G401.6 (cell line): ENCODE measurements at regions not wholly inside any gene's neighbourhood (a gene's known extent, or its start where the extent isn't known, plus 50 kb on each side); places are given as distances from the start of the nearest gene placed in this dataset.
"Not testable (repeated sequence)": the region's sequence is repeated elsewhere in the genome, so short reads cannot be mapped to it uniquely, and the experiment has no call there.

ENCODE experiments used
- FAIRE-seq: peaks from 2 replicates; lab custom pipeline; 2012; peaks lifted over from hg19 to GRCh38; lab: Jason Lieb, UNC

DNA sequence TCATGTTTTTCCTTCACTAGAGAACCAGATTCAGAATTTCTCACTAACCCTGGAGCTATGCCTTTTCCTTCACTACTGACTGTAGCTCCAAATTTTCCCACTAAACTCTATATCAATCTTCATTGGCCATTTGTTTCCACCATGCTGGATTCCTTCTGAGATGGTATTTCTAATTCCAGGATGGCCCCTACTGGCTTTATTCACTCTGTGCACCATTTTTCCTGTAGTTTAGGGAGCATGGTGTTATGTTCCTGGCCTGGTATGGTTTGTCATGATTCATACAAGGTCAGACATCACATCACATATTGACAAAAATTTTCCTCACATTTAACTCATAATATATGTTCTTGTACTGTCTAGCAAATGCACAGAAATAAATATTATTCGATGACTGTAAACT, 229.2 kb upstream of the TFPI start:
- FAIRE-seq = no peak

- FAIRE-seq = not testable (repeated sequence)
Observed at GRCh38 chr2:187784138-187784537, 229.9 kb upstream of the TFPI start.

- no peak for FAIRE-seq
Observed at GRCh38 chr2:187799601-187800000, 245.4 kb upstream of the TFPI start.

DNA sequence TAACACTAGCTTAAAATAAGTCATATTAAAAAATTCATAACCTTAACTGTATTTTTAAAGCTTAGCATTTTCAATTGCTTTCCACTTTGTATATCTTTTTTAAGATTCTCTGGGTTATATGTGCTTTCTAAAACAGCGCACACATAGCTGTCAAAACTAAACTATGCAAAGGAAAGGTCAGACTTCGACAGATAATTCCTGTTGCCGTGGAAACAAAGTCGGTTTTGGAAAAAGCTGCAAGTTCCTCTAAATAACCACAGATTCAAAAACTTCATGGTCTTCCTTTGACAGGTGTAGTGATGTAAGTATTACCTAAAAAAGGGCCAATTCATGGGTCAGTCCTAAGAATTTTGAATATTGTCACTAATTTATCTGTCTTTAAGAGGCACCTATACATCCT, 249.6 kb upstream of the TFPI start:
- no peak for FAIRE-seq

GRCh38 chr2:187815113-187815512, 260.9 kb upstream of the TFPI start:
- FAIRE-seq = no peak

GRCh38 chr2:187819624-187820023, 265.4 kb upstream of the TFPI start:
- FAIRE-seq = no peak

- FAIRE-seq = no peak
Observed at GRCh38 chr2:187825108-187825507, 270.9 kb upstream of the TFPI start.

- FAIRE-seq = no peak
Observed at GRCh38 chr2:187826023-187826422, 271.8 kb upstream of the TFPI start.

DNA sequence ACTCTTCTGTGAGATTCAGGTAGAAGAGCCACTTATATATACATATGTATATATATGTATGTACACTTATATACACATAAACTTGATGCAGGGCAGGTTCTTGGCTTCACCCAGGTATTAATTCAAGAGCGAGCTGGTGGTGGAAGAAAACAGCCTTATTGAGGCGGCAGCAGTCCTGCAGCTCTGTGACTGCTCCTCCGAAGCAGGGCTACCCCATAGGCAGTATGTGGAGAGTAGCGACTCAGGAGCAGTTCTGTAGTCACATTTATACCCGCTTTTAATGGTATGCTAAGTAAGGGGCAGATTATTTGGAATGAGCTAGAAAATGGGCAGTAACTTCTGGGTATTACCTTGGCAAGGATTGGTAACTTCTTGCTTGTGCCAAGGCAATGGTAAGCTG, 280.6 kb upstream of the TFPI start:
- FAIRE-seq = no peak

DNA sequence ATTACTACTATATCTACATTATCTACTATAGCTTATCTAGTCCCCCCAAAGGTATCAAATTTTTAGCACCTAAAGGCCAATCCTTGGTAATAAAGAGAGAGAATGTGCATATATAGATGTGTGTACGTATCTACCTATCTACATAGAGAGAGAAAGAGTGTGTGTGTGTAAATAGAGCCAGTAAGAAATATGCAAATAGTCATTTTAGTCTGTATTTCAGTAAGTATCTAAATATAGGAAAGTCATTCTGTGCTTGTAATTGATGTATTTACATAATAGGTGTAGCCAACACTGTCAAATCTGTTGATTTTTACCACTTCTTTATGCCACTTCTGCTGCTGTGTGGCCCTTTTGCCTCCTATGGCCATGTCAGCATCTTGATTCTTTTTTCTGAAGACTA, 284.5 kb upstream of the TFPI start:
- FAIRE-seq = no peak

- no peak for FAIRE-seq
Observed at GRCh38 chr2:187842315-187842714, 288.1 kb upstream of the TFPI start.

DNA sequence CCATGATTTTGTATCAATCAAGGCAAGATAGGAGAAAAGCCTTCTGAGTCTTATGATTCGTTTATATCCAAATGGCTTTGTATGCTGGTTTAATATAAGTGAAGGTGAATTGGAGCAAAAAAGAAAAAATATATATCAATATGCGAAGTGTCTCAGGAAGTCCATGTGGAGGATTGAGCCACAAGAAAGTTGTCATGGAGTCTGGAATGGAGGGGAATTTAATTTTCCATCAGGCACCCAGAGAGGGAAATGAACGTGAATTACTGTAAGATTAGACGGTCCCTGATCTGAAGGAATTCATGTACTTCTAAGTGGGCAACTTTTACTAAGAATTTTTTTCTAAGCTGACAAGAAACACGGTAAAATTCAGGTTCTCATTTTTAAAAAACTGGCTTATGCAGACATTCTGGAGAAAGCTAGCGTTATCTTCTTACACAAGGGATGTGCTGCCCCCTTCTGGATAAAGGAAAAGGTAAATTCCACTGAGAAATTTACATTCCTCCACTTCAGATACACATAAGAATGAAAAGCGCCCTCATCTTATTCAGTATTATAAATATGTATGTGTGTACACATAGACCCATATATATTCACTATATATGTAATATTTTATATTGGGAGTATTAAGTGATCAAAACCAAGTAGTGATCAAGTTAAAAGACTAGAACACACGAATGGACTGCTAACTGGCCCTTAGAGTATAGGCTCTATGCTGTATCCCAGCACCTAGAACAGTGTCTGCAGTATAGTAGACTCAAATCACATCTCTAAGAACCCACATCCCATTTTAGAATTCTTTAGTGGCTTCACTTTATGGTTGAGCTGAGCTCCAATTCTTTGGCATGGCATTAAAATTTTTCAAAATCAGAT, 289.0 kb upstream of the TFPI start:
- peak; percentile 98 for FAIRE-seq

- no peak for FAIRE-seq
Observed at GRCh38 chr2:187847245-187848208, 293.3 kb upstream of the TFPI start.

- no peak for FAIRE-seq
Observed at GRCh38 chr2:187851955-187852561, 297.8 kb upstream of the TFPI start.

- FAIRE-seq = no peak
Observed at GRCh38 chr2:187853381-187853791, 299.2 kb upstream of the TFPI start.

- no peak for FAIRE-seq
Observed at GRCh38 chr2:187854801-187855200, 300.6 kb upstream of the TFPI start.

DNA sequence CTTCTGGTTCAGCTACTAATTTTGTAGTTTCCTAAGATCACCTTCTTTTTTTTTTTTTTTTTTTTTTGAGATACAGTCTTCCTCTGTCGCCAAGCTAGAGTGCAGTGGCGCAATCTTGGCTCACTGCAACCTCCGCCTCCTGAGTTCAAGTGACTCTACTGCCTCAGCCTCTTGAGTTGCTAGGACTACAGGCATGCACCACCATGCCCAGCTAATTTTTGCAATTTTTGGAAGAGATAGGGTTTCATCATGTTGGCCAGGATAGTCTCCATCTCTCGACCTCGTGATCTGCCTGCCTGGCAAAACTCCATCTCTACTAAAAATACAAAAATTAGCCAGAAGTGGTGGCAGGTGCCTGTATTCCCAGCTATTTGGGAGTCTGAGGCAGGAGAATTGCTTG, 301.5 kb upstream of the TFPI start:
- no peak for FAIRE-seq

DNA sequence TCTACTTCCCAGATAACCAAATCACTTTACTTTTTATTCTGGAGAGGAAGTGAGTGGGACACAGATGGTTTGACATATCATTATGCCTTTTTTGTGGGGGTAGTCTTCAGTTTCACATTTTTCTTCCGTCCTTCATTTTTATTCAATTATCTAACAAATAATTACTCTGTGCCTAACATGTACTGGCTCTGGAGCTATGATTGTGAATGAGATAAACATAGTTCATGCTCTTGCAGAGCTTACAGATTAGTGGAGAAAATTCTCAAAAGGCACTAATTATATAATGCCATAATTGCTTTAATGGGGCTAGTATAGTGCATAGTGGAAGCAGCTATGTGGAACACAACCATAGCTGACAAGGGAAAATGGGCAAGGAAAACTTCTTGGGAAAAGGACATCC, 303.6 kb upstream of the TFPI start:
- FAIRE-seq = no peak

DNA sequence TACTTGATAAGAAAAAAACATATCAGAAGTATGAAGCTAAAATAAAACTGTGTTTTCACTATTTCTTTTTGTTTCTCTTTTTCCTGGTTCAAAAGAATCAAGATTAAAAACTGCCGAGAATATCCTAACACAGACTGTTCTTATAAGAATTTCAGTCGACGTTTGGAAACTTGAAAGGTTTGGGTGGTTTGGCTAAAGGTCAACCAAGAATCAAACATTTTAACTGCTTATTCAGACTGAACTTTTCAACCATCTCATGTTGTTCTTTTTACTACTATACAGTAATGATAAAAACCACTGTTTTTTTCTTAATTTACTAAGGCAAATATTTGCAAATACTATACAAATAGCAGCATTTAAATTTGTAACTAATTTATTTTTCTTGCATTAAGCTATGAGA, 308.5 kb upstream of the TFPI start:
- peak; percentile 54 for FAIRE-seq

GRCh38 chr2:187865025-187865424, 310.8 kb upstream of the TFPI start:
- no peak for FAIRE-seq

GRCh38 chr2:187867165-187867564, 312.9 kb upstream of the TFPI start:
- no peak for FAIRE-seq

GRCh38 chr2:187869195-187869594, 315.0 kb upstream of the TFPI start:
- no peak for FAIRE-seq

- FAIRE-seq = no peak
Observed at GRCh38 chr2:187871506-187871905, 317.3 kb upstream of the TFPI start.
